ENCODE measurements at regions not wholly inside any gene's neighbourhood (a gene's known extent, or its start where the extent isn't known, plus 50 kb on each side); places are given as distances from the start of the nearest gene placed in this dataset.
"Not testable (repeated sequence)": the region's sequence is repeated elsewhere in the genome, so short reads cannot be mapped to it uniquely, and the experiment has no call there.

DNA sequence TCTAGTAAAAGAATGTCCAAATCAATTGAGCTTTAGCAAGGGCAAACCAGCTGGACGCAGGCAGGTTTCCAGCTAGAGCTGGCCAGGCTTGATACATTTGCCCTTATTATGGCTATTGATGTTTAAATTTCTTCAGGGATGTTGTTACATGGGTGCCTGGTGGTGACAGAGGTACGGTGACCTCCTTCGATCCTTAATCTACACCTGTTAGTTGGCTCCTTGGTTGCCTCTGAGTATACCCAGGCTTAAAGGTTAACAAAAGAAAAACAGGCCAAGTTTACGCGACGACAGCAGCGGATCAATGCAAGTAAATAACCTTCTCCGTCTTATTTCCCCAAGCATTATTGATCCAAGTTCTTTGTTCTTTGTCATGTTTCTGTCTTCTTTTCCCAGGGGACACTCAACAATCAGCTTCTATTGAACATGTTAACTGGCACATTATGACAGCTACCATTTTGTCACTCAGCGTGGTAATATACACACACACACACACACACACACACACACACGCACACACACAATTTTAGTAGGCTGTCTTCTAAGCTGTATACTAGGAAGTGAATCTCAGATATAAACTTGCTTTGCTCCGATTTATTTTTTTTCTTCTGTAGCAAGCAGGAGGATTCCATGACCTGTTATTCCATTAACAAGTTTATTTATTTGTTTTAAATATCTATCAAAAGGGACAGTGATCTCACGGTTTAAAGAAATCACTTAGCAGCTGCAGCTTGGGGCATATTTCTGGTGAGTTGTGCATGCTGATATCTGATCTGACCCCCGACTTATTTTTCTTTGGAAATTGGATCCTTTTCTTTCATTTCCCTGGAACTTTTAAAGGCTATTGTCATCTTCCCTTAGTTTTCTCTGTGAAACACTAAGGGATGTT lies 844.7 kb downstream of the MCTP2 start:
- DNase-seq (ENCODE audit: low read depth in 2 of 2), result no peak

DNA sequence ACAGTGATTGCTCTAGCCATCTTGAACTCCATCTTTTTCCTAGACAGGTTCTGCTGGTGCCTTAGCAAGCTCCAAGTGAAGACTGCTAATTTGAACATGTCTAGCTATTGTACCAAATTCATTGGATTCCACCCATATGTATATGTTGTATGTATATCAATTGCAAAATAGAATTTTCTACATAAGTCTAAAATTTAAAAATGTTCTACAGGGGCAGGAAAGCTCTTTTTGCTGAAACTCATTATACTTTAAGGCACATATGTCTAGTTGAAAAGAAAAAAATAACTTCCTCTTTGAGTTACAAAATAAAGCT lies 845.3 kb downstream of the MCTP2 start:
- DNase-seq (ENCODE audit: low read depth in 2 of 2), result no peak

DNA sequence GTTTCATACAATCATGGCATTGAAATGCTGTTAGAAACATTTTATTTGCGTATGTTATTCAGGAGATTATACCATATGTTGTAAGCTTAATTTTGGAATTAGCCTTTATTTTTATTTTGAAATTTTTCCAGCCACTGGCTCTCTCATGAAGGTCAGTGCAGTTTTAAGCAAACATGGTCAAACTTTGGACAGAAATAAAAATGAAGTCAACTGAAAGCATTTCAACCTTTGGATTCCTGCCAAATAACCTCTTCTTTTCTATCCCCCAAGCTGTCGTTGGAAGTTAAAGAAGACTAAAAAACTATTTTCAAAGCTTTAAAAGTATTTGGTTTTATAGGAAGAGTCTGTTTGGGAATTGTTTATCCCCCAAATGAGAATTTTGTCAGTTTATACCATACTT lies 846.6 kb downstream of the MCTP2 start:
- no peak for DNase-seq (ENCODE audit: low read depth in 2 of 2)

GRCh38 chr15:95080228-95080627 lies 848.9 kb downstream of the MCTP2 start:
- not testable (repeated sequence) for DNase-seq (ENCODE audit: low read depth in 2 of 2)

- DNase-seq (ENCODE audit: low read depth in 2 of 2), result no peak
Measured at GRCh38 chr15:95085056-95085455, 853.7 kb downstream of the MCTP2 start.

GRCh38 chr15:95086531-95087252 lies 855.3 kb downstream of the MCTP2 start:
- DNase-seq (ENCODE audit: low read depth in 2 of 2), result no peak

DNA sequence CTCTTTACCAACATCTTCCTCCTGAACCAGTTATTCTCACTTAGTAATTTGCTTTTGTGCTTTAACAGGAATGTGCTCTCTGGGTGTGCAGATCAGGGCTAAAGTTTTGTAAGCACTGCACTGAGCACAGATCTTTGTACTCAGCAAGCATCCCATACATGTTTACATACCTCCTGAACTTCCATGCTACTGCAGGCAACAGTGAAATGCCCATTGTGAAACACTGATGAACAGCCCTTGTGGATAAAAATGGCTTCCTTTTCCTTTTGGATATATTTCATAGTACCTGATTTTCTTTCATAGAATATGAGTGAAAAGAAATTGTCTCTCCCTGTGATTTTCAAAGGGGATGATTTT lies 855.9 kb downstream of the MCTP2 start:
- DNase-seq (ENCODE audit: low read depth in 2 of 2), result no peak

DNA sequence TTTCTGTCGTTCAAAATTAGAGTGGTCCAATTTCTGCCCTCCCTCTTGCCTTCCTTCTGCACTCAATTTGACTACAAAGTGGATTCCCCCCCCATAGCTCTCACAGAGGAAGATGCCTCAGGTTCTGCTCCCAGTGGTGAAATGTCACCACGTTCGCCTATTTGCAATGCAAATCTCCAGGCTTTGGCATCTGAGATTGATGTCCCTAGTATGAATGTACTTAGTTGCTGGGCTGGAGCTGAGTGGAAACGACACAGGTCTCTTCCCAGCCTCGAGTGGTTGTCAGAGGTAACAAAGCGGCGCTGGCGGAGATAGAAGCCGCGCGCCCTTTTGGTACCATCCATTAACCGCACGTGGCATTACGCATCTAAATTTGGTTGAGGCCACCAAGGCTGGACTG lies 860.1 kb downstream of the MCTP2 start:
- no peak for DNase-seq (ENCODE audit: low read depth in 2 of 2)

- DNase-seq (ENCODE audit: low read depth in 2 of 2), result no peak
Measured at GRCh38 chr15:95095250-95095649, 863.9 kb downstream of the MCTP2 start.

DNA sequence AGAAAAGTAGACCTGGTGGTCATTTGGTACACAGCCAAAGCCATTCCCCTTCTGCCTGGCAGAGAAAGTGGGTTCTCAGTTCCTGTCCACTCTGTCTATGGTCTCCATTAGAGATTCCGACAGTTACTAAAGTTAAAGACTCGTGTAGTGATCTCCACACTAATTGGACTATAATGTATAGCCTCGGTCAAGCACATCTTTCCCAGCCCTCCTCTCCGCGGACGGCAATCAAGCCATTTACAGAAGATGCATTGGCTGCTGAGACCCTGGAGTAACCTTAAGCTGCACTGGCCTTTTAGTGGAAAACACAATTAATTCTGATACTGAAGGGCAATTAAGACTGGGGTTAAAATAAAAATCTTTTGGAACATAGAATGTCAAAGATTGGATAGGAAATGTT lies 865.3 kb downstream of the MCTP2 start:
- no peak for DNase-seq (ENCODE audit: low read depth in 2 of 2)

GRCh38 chr15:95097361-95097760 lies 866.0 kb downstream of the MCTP2 start:
- no peak for DNase-seq (ENCODE audit: low read depth in 2 of 2)

- DNase-seq (ENCODE audit: low read depth in 2 of 2), result no peak
Measured at GRCh38 chr15:95105229-95105628, 873.9 kb downstream of the MCTP2 start.

DNA sequence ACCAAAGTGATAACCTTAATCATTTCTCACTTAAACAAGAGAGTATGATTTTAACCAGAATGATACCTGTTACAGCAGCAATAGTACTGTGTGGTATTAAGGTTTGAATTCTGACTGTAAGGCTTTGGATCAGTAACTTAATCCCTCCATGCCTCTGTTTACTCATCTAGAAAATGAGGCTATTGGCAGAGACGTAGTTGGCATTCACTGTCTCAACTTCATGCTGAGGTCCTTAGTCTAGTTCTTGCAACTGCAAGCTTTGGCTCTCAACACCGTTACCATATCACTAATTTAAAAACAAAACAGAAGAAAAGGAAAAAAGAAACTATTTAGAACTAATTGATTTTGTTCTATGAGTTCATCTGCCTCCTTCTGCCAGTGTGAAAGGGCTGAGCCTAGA lies 875.4 kb downstream of the MCTP2 start:
- no peak for DNase-seq (ENCODE audit: low read depth in 2 of 2)

- DNase-seq (ENCODE audit: low read depth in 2 of 2), result no peak
Measured at GRCh38 chr15:95108673-95109072, 877.3 kb downstream of the MCTP2 start.

- no peak for DNase-seq (ENCODE audit: low read depth in 2 of 2)
Measured at GRCh38 chr15:95111969-95112368, 880.6 kb downstream of the MCTP2 start.

- DNase-seq (ENCODE audit: low read depth in 2 of 2), result no peak
Measured at GRCh38 chr15:95113041-95113440, 881.7 kb downstream of the MCTP2 start.

DNA sequence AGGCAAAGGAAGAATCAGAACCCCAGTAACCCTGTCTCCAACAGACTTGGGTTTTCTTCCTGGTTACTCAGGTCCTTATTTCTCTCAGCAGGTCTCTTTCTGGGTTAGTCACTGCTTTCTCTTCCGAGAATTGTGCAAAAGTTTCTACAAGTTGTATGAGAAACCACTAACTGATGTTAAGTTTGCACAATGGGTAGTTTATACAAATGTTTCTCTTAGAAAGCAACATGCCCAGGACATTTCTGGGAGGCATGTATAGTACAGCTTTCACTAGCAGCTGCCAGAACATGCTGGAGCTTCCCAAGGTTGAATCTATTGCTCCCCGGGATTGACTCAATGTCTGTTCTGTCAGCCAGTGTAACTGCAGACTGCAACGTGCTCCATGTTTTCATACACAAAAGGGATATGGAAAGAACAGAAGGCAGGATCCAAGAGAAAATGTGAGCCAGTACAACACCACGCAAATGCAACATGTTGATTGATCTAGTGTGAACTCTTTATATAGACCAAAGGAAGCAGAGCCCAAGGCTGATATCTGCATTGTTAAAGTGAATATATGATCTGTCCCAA lies 887.8 kb downstream of the MCTP2 start:
- DNase-seq (ENCODE audit: low read depth in 2 of 2), result no peak

GRCh38 chr15:95120595-95120994 lies 889.2 kb downstream of the MCTP2 start:
- DNase-seq (ENCODE audit: low read depth in 2 of 2), result no peak

- DNase-seq (ENCODE audit: low read depth in 2 of 2), result no peak
Measured at GRCh38 chr15:95121191-95121590, 889.8 kb downstream of the MCTP2 start.

DNA sequence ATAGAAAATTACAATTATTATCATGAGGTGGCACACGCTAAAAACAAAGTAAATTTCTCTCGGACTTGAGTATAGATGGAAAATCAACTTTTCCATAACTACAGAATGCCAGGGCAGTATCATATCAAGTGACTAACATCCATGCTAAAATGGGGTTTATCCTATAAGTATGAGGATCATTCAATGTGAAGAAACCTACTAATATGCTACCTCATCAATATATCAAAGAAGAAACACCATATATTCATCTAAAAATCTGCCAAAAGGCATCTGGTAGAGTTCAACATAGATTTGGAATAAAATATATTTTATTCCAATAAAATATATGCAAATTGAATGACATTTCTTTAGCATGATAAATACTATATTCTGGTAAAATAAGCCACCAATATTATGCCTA lies 894.4 kb downstream of the MCTP2 start:
- no peak for DNase-seq (ENCODE audit: low read depth in 2 of 2)

DNA sequence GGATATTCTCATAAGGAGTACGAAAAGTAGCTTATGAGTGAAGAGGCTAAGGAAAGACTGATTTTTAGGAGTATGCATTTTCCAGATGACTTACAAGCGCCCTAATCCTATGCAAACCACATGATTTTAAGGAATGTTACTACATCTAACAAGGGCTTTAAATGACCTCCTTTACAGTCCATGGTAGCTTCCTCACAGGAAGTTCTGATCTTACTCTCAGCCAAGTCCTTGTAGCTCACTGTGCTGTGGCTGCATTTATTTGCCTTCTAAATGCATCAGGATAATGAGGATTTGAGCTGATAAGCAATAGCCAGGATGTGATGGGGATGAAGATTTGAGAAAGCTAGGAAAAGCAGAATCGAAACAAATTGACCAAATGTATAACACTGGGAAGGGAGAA lies 896.0 kb downstream of the MCTP2 start:
- DNase-seq (ENCODE audit: low read depth in 2 of 2), result no peak

GRCh38 chr15:95129574-95129973 lies 898.2 kb downstream of the MCTP2 start:
- no peak for DNase-seq (ENCODE audit: low read depth in 2 of 2)

GRCh38 chr15:95131131-95131556 lies 899.8 kb downstream of the MCTP2 start:
- no peak for DNase-seq (ENCODE audit: low read depth in 2 of 2)
